Transverse colon (tissue), 4 donors: ENCODE measurements at regions not wholly inside any gene's neighbourhood (a gene's known extent, or its start where the extent isn't known, plus 50 kb on each side); places are given as distances from the start of the nearest gene placed in this dataset.

ENCODE experiments used
- CTCF ChIP-seq, 5 experiments: fragments of 200-600 bp in 3 of 5; fragments of 450-650 bp in 2 of 5; sonication (generic) in 3 of 5; IDR thresholded peaks; 1 replicate in 2 of 5; 2 replicates in 3 of 5; pipeline ENCODE4 v1.5.1; 2016 to 2017; ENCODE audit warnings: antibody characterized with exemption in 5 of 5, inconsistent platforms in 3 of 5, mild to moderate bottlenecking in 2 of 5, moderate library complexity in 1 of 5
- POLR2A ChIP-seq: fragments of 450-650 bp; IDR thresholded peaks from one replicate; pipeline ENCODE4 v1.6.1; 2016; ENCODE audit warnings: antibody characterized with exemption, mild to moderate bottlenecking, moderate library complexity
- POLR2AphosphoS5 ChIP-seq, 3 donors: sonication (generic); formaldehyde crosslinking; IDR thresholded peaks; one replicate each; pipeline ENCODE4 v1.6.1; 2016; ENCODE audit warnings: antibody characterized with exemption in 3 of 3

GRCh38 chr16:65469116-65469515 is 347.3 kb upstream of the CDH11 start:
- no peak for TF ChIP-seq POLR2AphosphoS5 (IDR thresholded peaks at IDR 0.05)
- no peak for TF ChIP-seq CTCF (IDR thresholded peaks at IDR 0.05)
- TF ChIP-seq POLR2A: no peak
